ENCODE measurements at regions not wholly inside any gene's neighbourhood (a gene's known extent, or its start where the extent isn't known, plus 50 kb on each side); places are given as distances from the start of the nearest gene placed in this dataset.

DNA sequence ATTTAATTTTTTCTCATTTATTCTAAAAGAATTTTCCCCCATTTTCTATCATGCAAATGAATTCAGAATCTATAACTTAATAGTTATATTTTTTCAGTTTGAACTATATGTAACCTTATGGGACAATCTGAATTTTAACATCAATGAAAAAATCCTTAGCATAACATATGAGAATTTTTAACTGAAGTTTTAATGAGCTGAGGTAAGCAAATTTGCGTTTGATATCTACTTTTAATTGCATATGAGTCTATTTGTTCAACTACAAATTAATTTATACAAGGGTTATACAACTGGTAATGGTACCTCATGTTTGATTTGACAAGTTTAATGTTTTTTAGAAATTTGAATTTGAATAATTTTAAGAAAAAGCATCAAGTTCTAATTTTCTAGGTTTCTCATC, 384.4 kb upstream of the PCDH9 start:
- TF ChIP-seq, protein P1, sequence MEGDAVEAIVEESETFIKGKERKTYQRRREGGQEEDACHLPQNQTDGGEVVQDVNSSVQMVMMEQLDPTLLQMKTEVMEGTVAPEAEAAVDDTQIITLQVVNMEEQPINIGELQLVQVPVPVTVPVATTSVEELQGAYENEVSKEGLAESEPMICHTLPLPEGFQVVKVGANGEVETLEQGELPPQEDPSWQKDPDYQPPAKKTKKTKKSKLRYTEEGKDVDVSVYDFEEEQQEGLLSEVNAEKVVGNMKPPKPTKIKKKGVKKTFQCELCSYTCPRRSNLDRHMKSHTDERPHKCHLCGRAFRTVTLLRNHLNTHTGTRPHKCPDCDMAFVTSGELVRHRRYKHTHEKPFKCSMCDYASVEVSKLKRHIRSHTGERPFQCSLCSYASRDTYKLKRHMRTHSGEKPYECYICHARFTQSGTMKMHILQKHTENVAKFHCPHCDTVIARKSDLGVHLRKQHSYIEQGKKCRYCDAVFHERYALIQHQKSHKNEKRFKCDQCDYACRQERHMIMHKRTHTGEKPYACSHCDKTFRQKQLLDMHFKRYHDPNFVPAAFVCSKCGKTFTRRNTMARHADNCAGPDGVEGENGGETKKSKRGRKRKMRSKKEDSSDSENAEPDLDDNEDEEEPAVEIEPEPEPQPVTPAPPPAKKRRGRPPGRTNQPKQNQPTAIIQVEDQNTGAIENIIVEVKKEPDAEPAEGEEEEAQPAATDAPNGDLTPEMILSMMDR (IDR thresholded peaks at IDR 0.05) = no peak
- TF ChIP-seq EZH2 (IDR thresholded peaks at IDR 0.05) (no peak), EZH2phosphoT487 (IDR thresholded peaks at IDR 0.05) (no peak)

Measured in neural progenitor cell (in vitro differentiated cells).